GM23248 (cell line): ENCODE measurements at regions not wholly inside any gene's neighbourhood (a gene's known extent, or its start where the extent isn't known, plus 50 kb on each side); places are given as distances from the start of the nearest gene placed in this dataset.

ENCODE experiments used
- EZH2 ChIP-seq: fragments of 200-600 bp; sonication (generic); IDR thresholded peaks from 2 replicates; pipeline ENCODE4 v1.6.1; 2018; ENCODE audit warnings: antibody characterized with exemption, mild to moderate bottlenecking; ENCODE audit not compliant: insufficient read depth, poor library complexity, severe bottlenecking
- EZH2phosphoT487 ChIP-seq: fragments of 200-600 bp; sonication (generic); IDR thresholded peaks from 2 replicates; pipeline ENCODE4 v1.6.1; 2018; ENCODE audit warnings: antibody characterized with exemption, moderate library complexity, mild to moderate bottlenecking, low read depth; ENCODE audit not compliant: insufficient read depth

DNA sequence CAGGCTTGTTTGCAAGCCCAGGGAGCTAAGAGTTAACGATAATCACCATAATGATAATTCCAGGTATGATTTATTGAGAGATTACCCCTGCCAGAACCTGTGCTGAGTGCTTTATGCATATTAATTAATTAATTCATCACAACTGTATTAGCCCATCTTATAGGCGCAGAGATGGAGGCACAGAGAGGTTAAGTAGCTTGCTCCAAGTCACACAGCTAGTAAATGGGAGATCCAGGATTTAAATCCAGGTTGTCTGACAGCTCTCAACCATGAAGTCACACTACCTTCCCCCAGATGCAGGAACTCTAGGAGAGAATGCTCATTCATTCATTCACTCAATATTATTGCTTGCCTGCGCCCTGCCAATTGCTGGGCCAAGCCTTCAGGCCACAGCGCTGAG, 84.5 kb downstream of the FAM241B start:
- no peak for TF ChIP-seq EZH2
- TF ChIP-seq EZH2phosphoT487, result no peak
